ENCODE measurements at regions not wholly inside any gene's neighbourhood (a gene's known extent, or its start where the extent isn't known, plus 50 kb on each side); places are given as distances from the start of the nearest gene placed in this dataset.

GRCh38 chr17:55620945-55621344 lies 101.7 kb downstream of the TMEM100 start:
- H3K4me3 Mint-ChIP-seq (ENCODE audit: unreplicated experiment) = no peak overlapping the region
- H3K27ac Mint-ChIP-seq (ENCODE audit: low read depth, unreplicated experiment) = no peak overlapping the region
- peaks cover 21% of the 10 kb centered on the region for H3K27me3 Mint-ChIP-seq (ENCODE audit: insufficient read depth, unreplicated experiment)
- BruUV-seq (replicated peaks) = no TSS peak
- no peaks in the 10 kb centered on the region for H3K4me1 Mint-ChIP-seq (ENCODE audit: insufficient read depth, unreplicated experiment)
- intact Hi-C loops (cut with micrococcal nuclease) = no loop called here
- DNase-seq (ENCODE audit: unreplicated experiment) = no peak
- H3K9me3 Mint-ChIP-seq (ENCODE audit: unreplicated experiment) = no peaks in the 10 kb centered on the region
- ChIA-PET POLR2A (no interaction called here), CTCF (interaction anchor here (0.6 to 1.8 kb wide), 2 partner anchors 92 to 700 kb away, joined by 4 read pairs; no protein-coding TSS in a partner anchor)
- no peak for TF ChIP-seq CTCF (IDR thresholded peaks at IDR 0.05; ENCODE audit: unreplicated experiment)
- no peaks in the 10 kb centered on the region for H3K36me3 Mint-ChIP-seq (ENCODE audit: insufficient read depth, unreplicated experiment)

- peaks cover 21% of the 10 kb centered on the region for H3K27me3 Mint-ChIP-seq (ENCODE audit: insufficient read depth, unreplicated experiment)
- H3K36me3 Mint-ChIP-seq (ENCODE audit: insufficient read depth, unreplicated experiment) = no peaks in the 10 kb centered on the region
- intact Hi-C loops (cut with micrococcal nuclease) = no loop called here
- H3K4me1 Mint-ChIP-seq (ENCODE audit: insufficient read depth, unreplicated experiment) = no peaks in the 10 kb centered on the region
- H3K27ac Mint-ChIP-seq (ENCODE audit: low read depth, unreplicated experiment) = no peak overlapping the region
- DNase-seq (ENCODE audit: unreplicated experiment) = no peak
- ChIA-PET CTCF (interaction anchor here (1.0 to 1.8 kb wide), 3 partner anchors 91 to 98 kb away, joined by 3 to 4 read pairs (median 3); no protein-coding TSS in a partner anchor), POLR2A (no interaction called here)
- no peak for TF ChIP-seq CTCF (IDR thresholded peaks at IDR 0.05; ENCODE audit: unreplicated experiment)
- BruUV-seq (replicated peaks) = no TSS peak
- no peaks in the 10 kb centered on the region for H3K9me3 Mint-ChIP-seq (ENCODE audit: unreplicated experiment)
- H3K4me3 Mint-ChIP-seq (ENCODE audit: unreplicated experiment) = no peak overlapping the region
Observed at GRCh38 chr17:55620023-55620422, 102.6 kb downstream of the TMEM100 start.

- POLR2A ChIA-PET = no interaction called here
- no peaks in the 10 kb centered on the region for H3K36me3 Mint-ChIP-seq (ENCODE audit: insufficient read depth, unreplicated experiment)
- no peak for DNase-seq (ENCODE audit: unreplicated experiment)
- H3K9me3 Mint-ChIP-seq (ENCODE audit: unreplicated experiment) = no peaks in the 10 kb centered on the region
- TF ChIP-seq CTCF (IDR thresholded peaks at IDR 0.05; ENCODE audit: unreplicated experiment) = no peak
- H3K27ac Mint-ChIP-seq (ENCODE audit: low read depth, unreplicated experiment) = no peak overlapping the region
- intact Hi-C loops (cut with micrococcal nuclease) = no loop called here
- H3K27me3 Mint-ChIP-seq (ENCODE audit: insufficient read depth, unreplicated experiment) = peaks cover 8% of the 10 kb centered on the region
- BruUV-seq (replicated peaks) = no TSS peak
- H3K4me3 Mint-ChIP-seq (ENCODE audit: unreplicated experiment) = no peak overlapping the region
- no peaks in the 10 kb centered on the region for H3K4me1 Mint-ChIP-seq (ENCODE audit: insufficient read depth, unreplicated experiment)
- CTCF ChIA-PET = interaction anchor here (1.2 to 1.4 kb wide), 2 partner anchors 15 to 17 kb away, joined by 5 read pairs; no protein-coding TSS in a partner anchor
Observed at GRCh38 chr17:55617441-55617840, 105.2 kb downstream of the TMEM100 start.

GRCh38 chr17:55614061-55614460 lies 102.8 kb upstream of the SMIM36 start:
- no peak overlapping the region for H3K27ac Mint-ChIP-seq (ENCODE audit: low read depth, unreplicated experiment)
- H3K36me3 Mint-ChIP-seq (ENCODE audit: insufficient read depth, unreplicated experiment) = no peaks in the 10 kb centered on the region
- no peak for DNase-seq (ENCODE audit: unreplicated experiment)
- intact Hi-C loops (cut with micrococcal nuclease) = no loop called here
- H3K4me1 Mint-ChIP-seq (ENCODE audit: insufficient read depth, unreplicated experiment) = no peaks in the 10 kb centered on the region
- H3K9me3 Mint-ChIP-seq (ENCODE audit: unreplicated experiment) = no peaks in the 10 kb centered on the region
- ChIA-PET CTCF (interaction anchor here (0.7 to 2.3 kb wide), 2 partner anchors 87 to 587 kb away, joined by 3 to 8 read pairs; no protein-coding TSS in a partner anchor), POLR2A (no interaction called here)
- no peak for TF ChIP-seq CTCF (IDR thresholded peaks at IDR 0.05; ENCODE audit: unreplicated experiment)
- H3K27me3 Mint-ChIP-seq (ENCODE audit: insufficient read depth, unreplicated experiment) = no peaks in the 10 kb centered on the region
- BruUV-seq (replicated peaks) = no TSS peak
- H3K4me3 Mint-ChIP-seq (ENCODE audit: unreplicated experiment) = no peak overlapping the region
